ENCODE measurements at regions not wholly inside any gene's neighbourhood (a gene's known extent, or its start where the extent isn't known, plus 50 kb on each side); places are given as distances from the start of the nearest gene placed in this dataset.
"Not testable (repeated sequence)": the region's sequence is repeated elsewhere in the genome, so short reads cannot be mapped to it uniquely, and the experiment has no call there.

DNA sequence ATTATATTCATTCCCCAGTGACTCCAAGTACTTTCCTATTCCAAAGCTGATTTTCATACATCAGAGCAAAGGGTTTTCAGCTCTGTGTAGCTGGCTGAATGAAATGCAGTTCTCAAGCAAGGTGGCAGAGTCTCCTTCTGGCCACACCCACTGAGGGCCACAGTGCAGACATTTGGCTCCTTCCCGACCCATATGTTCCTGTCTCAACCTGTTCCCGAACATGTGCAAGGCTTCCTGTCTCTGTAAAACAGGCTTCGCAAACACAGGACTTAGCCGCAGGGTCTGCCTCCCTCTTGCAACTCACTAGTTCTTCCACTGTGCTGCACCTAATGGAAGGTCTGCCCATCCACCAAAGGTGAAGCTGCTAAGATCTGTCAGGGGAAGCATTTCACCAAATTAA lies 249.2 kb downstream of the MID1IP1 start:
- DNase-seq, result no peak

DNA sequence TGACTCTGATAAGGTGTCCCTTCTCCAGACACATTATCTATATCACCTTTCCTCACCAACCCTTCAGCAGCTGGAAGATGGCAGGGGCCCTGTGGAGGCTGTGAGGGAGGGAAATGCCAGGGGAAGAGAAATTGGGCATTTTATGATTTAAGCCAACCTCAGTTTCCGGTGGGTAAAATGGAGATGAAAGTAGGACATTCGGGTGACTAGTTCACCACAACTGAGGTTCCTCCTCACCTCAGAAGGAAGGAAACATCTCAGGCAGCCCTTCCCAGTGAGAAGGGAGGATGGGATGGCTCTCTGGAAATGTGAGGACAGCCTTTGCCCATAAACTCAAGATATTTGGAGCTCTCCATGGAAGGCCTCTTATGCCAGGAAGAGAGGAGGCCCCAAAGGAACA lies 251.5 kb downstream of the MID1IP1 start:
- no peak for DNase-seq

DNA sequence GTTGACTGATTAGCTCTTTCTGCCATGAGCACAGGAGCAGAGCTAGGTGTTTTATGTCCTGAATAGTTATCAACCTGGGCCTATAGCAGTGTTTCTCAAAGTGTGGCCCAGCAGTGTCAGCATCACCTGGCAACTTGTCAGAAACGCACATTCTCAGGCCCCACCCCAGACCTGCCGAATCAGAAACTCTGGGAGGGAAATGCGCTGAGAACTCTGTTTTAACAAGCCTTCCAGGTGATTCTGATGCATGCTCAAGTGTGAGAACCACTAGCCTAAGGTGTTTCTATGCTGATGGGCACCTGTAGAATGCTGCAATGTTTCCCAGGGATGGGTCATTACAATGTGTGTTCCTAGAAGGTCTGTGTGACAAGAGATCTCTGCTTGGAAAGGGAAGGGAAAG lies 257.5 kb downstream of the MID1IP1 start:
- DNase-seq, result no peak

GRCh38 chrX:39059866-39060265 lies 258.6 kb downstream of the MID1IP1 start:
- DNase-seq, result no peak

DNA sequence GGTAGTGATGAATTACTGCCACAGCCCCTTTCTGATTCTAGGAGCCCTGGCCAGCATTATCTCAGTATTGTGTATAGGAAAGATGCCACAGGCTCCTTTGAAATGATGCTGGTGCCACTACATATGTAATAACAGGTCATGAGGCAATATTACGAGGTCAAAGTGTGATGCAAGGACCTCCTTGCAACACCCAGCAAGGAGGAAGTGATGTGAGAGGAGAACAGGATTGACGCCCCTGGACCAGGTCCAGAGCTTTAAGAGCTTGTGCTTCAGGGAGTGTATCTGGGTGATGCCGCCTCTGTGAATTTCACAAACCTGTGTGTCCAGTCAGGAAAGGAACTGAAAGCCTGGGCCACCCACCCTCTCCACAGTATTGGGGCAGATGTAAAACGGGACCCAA lies 261.8 kb downstream of the MID1IP1 start:
- DNase-seq, result no peak

GRCh38 chrX:39063702-39064101 lies 262.4 kb downstream of the MID1IP1 start:
- no peak for DNase-seq

DNA sequence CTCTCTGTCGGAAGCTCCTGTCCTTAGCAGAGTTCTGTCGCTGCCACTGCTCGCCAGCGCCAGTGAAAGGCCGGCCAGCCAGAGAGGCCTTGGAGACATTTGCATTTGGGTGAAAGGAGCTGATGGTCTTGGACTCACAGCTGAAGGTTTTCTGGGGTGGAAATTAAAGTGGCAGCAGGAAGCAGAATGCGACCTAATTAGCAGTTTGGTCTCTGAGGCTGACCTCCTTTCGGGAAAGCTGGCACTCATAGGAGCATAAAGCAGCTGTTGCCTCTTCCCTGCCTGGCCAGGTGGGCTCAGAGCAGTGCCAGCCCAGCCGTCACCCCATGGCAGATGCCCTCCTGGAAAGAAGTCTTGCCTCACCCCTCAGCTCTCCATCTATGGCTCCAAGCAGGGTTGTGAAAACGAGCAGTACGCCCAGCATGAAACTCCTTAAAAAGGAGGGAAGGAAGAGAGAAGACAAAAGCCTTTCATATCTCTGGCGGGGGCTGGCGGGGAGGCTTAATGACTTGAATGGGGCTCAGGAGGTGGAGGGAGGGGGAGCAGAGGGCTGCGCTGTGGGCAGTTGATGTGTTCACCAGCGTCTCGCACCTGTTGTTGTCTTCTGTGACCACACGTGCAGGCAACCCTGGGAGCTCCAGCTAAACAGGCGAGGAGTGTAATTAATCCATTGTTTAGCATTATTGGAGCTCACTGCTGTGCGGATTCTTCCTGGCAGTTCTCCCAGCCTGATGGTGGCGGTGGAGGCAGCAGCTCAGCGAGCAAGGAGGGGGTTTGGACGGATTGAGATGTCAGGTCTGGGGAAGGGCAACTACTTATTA lies 264.0 kb downstream of the MID1IP1 start:
- no peak for DNase-seq

- no peak for DNase-seq
Measured at GRCh38 chrX:39067866-39068265, 266.6 kb downstream of the MID1IP1 start.

DNA sequence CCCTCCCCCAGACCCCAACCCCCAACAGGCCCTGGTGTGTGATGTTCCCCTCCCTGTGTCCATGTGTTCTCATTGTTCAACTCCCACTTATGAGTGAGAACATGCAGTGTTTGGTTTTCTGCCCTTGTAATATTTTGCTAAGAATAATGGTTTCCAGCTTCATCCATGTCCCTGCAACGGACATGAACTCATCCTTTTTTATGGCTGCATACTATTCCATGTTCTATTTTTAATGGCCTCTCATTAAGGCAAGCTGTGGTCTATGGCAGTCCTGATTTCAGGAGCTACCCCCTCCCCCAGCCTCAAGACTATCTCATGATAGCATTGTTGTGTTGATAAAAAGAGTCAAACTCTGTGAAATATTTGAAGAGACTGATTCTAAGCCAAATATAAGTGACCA lies 267.4 kb downstream of the MID1IP1 start:
- DNase-seq, result not testable (repeated sequence)

DNA sequence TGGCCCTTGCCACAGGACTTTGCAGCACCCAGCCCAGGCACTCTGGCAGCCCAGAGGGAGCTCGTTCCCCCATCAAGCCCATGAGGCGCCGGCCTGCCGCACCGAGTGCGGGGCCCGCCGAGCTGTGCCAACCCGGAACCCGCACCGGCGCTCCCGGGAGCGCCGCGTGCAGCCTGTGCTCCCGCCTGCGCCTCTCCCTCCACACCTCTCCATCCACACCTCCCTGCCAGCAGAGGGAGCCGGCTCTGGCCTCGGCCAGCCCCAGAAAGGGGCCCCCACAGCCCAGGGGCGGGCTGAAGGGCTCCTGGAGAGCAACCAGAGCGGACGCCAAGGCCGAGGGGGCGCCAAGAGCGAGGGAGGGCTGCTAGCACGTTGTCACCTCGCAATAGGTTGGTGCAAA lies 268.8 kb downstream of the MID1IP1 start:
- DNase-seq, result no peak

DNA sequence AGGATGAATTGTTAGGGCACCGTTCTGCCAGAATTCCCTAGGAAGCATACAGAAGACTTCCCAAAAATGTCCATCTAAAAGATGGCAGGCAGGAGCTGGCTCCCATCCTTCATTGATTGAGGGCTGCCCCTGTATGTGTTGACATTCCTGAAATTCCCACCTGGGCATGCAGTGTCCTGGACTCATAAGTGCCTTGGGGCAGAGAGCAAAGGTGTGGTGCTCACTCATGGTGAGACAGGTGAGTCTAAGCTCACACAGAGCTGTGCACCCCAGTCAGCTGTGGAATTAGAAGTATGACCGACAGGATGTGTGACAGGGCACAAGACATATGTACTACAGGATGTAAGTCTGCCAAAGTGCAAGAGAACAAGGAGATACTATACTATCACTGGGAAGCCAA lies 271.9 kb downstream of the MID1IP1 start:
- no peak for DNase-seq

- DNase-seq, result no peak
Measured at GRCh38 chrX:39096599-39096998, 295.3 kb downstream of the MID1IP1 start.

DNA sequence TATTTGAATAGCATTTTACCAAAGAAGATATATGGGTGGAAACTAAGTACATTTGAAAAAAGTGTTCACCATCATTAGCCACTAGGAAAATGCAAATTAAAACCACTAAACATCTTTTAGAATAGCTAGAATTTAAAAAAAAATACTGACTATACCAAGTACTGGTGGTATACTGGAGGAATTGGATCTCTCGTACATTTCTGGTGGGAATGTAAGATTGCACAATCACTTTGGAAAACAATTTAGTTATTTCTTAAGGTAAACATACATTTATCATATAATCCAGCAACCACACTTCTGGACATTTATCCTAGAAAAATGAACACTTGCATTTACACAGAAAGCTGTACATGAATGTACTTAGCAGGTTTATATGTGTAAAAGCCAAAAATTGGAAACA lies 303.5 kb downstream of the MID1IP1 start:
- no peak for DNase-seq

GRCh38 chrX:39112143-39112542 lies 310.9 kb downstream of the MID1IP1 start:
- DNase-seq, result no peak

DNA sequence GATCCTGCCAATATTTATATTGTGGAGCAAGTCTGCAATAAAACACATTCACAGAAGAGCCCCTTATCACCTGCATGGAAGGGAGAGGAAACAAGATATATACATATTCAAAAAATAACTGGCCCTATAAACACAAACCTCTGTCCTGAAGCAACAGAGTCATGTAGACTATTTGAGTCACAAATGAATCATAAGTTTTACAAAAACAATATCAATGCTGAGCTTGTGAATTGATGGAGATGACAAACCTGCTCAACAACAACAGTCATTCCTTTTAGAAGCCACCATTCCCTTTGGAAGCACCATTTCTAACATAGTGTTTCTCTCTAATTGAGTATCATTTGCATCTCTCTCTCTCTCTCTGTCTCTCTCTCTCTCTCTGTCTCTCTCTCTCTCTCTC lies 313.9 kb downstream of the MID1IP1 start:
- no peak for DNase-seq

GRCh38 chrX:39117101-39117500 lies 315.8 kb downstream of the MID1IP1 start:
- DNase-seq, result no peak

DNA sequence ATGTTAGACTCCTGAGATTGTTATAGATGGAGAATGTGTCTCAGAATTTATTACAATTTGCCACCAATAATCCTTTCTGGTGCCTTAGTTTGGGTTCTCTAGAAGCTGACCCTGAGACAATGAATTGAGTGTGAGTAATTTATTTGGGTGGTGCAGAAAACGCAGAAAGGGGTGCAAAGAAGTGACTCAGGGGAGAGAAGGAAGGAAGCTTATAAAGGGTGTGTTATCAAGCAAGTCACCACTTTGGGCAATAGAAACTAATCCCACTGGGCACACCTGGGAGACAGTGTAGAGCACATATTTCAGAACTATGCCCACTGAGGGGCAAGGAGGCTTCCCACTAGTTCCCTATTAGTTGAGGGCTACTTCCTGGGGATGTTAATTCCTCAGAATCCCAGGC lies 320.6 kb downstream of the MID1IP1 start:
- no peak for DNase-seq

DNA sequence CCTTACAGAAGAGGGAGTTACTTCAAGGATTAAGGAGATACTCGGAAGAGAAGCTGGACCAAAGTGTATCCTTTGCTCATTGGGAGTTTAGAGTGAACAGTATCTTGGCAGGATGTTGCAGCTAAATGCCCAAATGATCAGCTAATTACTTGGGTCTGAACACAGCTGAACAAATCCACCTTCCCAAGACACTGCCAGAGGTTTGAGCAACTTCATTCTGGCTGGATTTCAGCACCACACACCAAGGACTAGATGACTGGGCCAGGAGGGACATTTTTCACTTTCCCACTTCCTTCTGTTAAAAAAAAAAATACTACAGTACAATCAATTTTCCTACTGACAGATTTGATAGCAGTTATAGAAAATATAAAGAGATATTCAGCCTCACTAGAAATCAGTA lies 324.6 kb downstream of the MID1IP1 start:
- no peak for DNase-seq

- peak; percentile 19 for DNase-seq
Measured at GRCh38 chrX:39133971-39134370, 332.7 kb downstream of the MID1IP1 start.

- DNase-seq, result no peak
Measured at GRCh38 chrX:39137363-39137954, 336.2 kb downstream of the MID1IP1 start.

- DNase-seq, result no peak
Measured at GRCh38 chrX:39140581-39140980, 339.3 kb downstream of the MID1IP1 start.

GRCh38 chrX:39144323-39144722 lies 343.1 kb downstream of the MID1IP1 start:
- no peak for DNase-seq

DNA sequence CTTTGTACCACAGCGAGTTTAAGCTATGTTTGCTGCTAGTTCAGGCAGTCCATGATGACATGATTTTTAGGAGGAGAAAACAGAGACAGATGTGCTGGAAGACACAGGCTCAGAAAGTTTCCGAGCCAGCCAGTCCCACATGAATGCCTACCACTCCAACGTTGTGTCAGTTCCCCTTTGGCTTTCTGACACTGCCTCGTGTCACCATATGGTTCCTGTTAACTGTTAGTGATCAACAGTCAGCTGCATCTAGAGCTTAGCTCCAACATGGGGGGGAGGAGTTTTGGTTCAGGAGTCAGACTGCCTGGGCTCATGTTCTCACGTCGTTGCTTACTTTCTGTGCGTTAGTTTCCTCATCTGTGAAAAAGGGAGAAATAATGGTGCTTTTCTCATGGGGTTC lies 343.7 kb downstream of the MID1IP1 start:
- no peak for DNase-seq

- DNase-seq, result no peak
Measured at GRCh38 chrX:39145859-39146258, 344.6 kb downstream of the MID1IP1 start.

- DNase-seq, result peak; percentile 47
Measured at GRCh38 chrX:39149761-39150160, 348.5 kb downstream of the MID1IP1 start.
